ENCODE measurements at regions not wholly inside any gene's neighbourhood (a gene's known extent, or its start where the extent isn't known, plus 50 kb on each side); places are given as distances from the start of the nearest gene placed in this dataset.

DNA sequence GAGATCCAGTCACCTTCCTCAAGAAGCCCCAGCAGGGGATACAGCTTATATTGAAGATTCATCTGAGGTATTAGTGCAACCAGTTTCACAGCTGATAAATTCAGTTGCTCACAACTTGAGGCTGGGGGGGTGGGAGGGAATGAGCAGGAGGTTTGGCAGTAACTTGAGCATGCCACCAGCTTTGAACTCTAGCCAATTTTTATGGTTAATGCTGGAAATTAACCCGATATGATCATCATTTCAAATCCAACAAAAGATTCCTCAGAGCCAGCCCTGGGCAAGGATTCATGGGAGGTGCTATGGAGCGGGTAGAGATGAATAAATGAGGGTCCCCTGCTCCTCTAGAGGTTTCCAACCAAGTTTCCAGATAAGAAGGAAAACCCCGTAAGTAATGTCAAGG, 73.1 kb upstream of the HES1 start:
- TF ChIP-seq, protein P1, sequence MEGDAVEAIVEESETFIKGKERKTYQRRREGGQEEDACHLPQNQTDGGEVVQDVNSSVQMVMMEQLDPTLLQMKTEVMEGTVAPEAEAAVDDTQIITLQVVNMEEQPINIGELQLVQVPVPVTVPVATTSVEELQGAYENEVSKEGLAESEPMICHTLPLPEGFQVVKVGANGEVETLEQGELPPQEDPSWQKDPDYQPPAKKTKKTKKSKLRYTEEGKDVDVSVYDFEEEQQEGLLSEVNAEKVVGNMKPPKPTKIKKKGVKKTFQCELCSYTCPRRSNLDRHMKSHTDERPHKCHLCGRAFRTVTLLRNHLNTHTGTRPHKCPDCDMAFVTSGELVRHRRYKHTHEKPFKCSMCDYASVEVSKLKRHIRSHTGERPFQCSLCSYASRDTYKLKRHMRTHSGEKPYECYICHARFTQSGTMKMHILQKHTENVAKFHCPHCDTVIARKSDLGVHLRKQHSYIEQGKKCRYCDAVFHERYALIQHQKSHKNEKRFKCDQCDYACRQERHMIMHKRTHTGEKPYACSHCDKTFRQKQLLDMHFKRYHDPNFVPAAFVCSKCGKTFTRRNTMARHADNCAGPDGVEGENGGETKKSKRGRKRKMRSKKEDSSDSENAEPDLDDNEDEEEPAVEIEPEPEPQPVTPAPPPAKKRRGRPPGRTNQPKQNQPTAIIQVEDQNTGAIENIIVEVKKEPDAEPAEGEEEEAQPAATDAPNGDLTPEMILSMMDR (conservative IDR thresholded peaks at IDR 0.05 in 1 of 2, IDR thresholded peaks at IDR 0.05 in 1 of 2; ENCODE audit: extremely low read depth in 1 of 2, insufficient read depth in 1 of 2, low read depth in 1 of 2, low read length in 2 of 2), result no peak
- no peak for TF ChIP-seq EZH2 (IDR thresholded peaks at IDR 0.05; ENCODE audit: borderline replicate concordance, low read length)
